Progenitor cell of endocrine pancreas (in vitro differentiated cells): ENCODE measurements at regions not wholly inside any gene's neighbourhood (a gene's known extent, or its start where the extent isn't known, plus 50 kb on each side); places are given as distances from the start of the nearest gene placed in this dataset.
A peak's percentile ranks its signal among the peaks of the same experiment; 100 is the strongest.

Experiments
- DNase-seq: peaks from one replicate; pipeline ENCODE4 v3.0.0; 2021; ENCODE audit warnings: low spot score; ENCODE audit not compliant: unreplicated experiment
- H3K27ac Mint-ChIP-seq: 2 replicates; pipeline ENCODE4 v1.8.0; 2021; ENCODE audit warnings: mild to moderate bottlenecking, moderate library complexity, mixed read lengths
- H3K27me3 Mint-ChIP-seq: 2 replicates; pipeline ENCODE4 v1.8.0; 2021; ENCODE audit warnings: mixed read lengths
- H3K36me3 Mint-ChIP-seq: 2 replicates; pipeline ENCODE4 v1.8.0; 2022; ENCODE audit warnings: mixed read lengths; ENCODE audit not compliant: insufficient read depth
- H3K4me1 Mint-ChIP-seq: 2 replicates; pipeline ENCODE4 v1.8.0; 2021; ENCODE audit warnings: low read depth, mixed read lengths
- H3K4me3 Mint-ChIP-seq: 2 replicates; pipeline ENCODE4 v1.8.0; 2021; ENCODE audit warnings: low read depth, mild to moderate bottlenecking, moderate library complexity, mixed read lengths
- H3K9me3 Mint-ChIP-seq: 2 replicates; pipeline ENCODE4 v1.8.0; 2021; ENCODE audit warnings: low read depth, mixed read lengths
- CTCF ChIP-seq: fragments of 200-600 bp; sonication (generic); IDR thresholded peaks from one replicate; pipeline ENCODE4 v1.5.0; 2021; ENCODE audit warnings: antibody characterized with exemption, mild to moderate bottlenecking; ENCODE audit not compliant: unreplicated experiment

GRCh38 chr3:66863205-66864111 is 134.6 kb upstream of the KBTBD8 start:
- no peaks in the 10 kb centered on the region for H3K36me3 Mint-ChIP-seq
- DNase-seq: no peak
- H3K4me3 Mint-ChIP-seq: no peak overlapping the region
- H3K27ac Mint-ChIP-seq: no peak overlapping the region
- peaks cover 9% of the 10 kb centered on the region for H3K4me1 Mint-ChIP-seq
- no peaks in the 10 kb centered on the region for H3K9me3 Mint-ChIP-seq
- TF ChIP-seq CTCF: no peak
- H3K27me3 Mint-ChIP-seq: no peaks in the 10 kb centered on the region

GRCh38 chr3:66884659-66885058 is 113.4 kb upstream of the KBTBD8 start:
- Mint-ChIP-seq H3K4me1 (peaks cover 28% of the 10 kb centered on the region), H3K9me3 (peaks cover 19% of the 10 kb centered on the region), H3K27me3 (no peaks in the 10 kb centered on the region), H3K36me3 (peaks cover 3% of the 10 kb centered on the region), H3K27ac (peak overlapping the region; percentile 96), H3K4me3 (no peak overlapping the region)
- no peak for TF ChIP-seq CTCF
- no peak for DNase-seq

GRCh38 chr3:66885326-66886000 is 112.6 kb upstream of the KBTBD8 start:
- no peak overlapping the region for H3K4me3 Mint-ChIP-seq
- no peaks in the 10 kb centered on the region for H3K27me3 Mint-ChIP-seq
- H3K36me3 Mint-ChIP-seq: peaks cover 3% of the 10 kb centered on the region
- TF ChIP-seq CTCF: no peak
- H3K4me1 Mint-ChIP-seq: peaks cover 32% of the 10 kb centered on the region
- H3K27ac Mint-ChIP-seq: peak overlapping the region; percentile 96
- DNase-seq: no peak
- peaks cover 19% of the 10 kb centered on the region for H3K9me3 Mint-ChIP-seq

- TF ChIP-seq CTCF: no peak
- H3K27ac Mint-ChIP-seq: no peak overlapping the region
- H3K4me1 Mint-ChIP-seq: peaks cover 25% of the 10 kb centered on the region
- no peak for DNase-seq
- H3K4me3 Mint-ChIP-seq: no peak overlapping the region
- peaks cover 6% of the 10 kb centered on the region for H3K36me3 Mint-ChIP-seq
- H3K9me3 Mint-ChIP-seq: peaks cover 25% of the 10 kb centered on the region
- H3K27me3 Mint-ChIP-seq: no peaks in the 10 kb centered on the region
Measured at GRCh38 chr3:66889750-66890494, 108.2 kb upstream of the KBTBD8 start.

- H3K27ac Mint-ChIP-seq: no peak overlapping the region
Measured at GRCh38 chr3:66898155-66898554, 100.0 kb upstream of the KBTBD8 start.

More at GRCh38 chr3:66898155-66898554, 100.0 kb upstream of the KBTBD8 start:
- peaks cover 14% of the 10 kb centered on the region for H3K36me3 Mint-ChIP-seq
- no peaks in the 10 kb centered on the region for H3K4me1 Mint-ChIP-seq
- H3K4me3 Mint-ChIP-seq: no peak overlapping the region
- TF ChIP-seq CTCF: no peak
- no peaks in the 10 kb centered on the region for H3K27me3 Mint-ChIP-seq
- no peak for DNase-seq
- H3K9me3 Mint-ChIP-seq: peaks cover 64% of the 10 kb centered on the region
